AG08395 (cell line): ENCODE measurements at regions not wholly inside any gene's neighbourhood (a gene's known extent, or its start where the extent isn't known, plus 50 kb on each side); places are given as distances from the start of the nearest gene placed in this dataset.

Experiments
- DNase-seq: peaks from one replicate; pipeline ENCODE4 v3.0.0; 2012; ENCODE audit warnings: mixed read lengths, low spot score

- DNase-seq: no peak
These were observed 59.4 kb upstream of the BZW1 start for GRCh38 chr2:200752332-200752731.

- no peak for DNase-seq
These were observed 58.9 kb upstream of the BZW1 start for GRCh38 chr2:200752835-200753234.

GRCh38 chr2:200756618-200757321 is 54.9 kb upstream of the BZW1 start:
- DNase-seq: peak; percentile 86

- DNase-seq: no peak
These were observed 54.3 kb upstream of the BZW1 start for GRCh38 chr2:200757399-200757798.

GRCh38 chr2:200758341-200758740 is 53.4 kb upstream of the BZW1 start:
- DNase-seq: no peak

GRCh38 chr2:200761266-200761665 is 50.4 kb upstream of the BZW1 start:
- DNase-seq: peak; percentile 60
